ENCODE measurements at regions not wholly inside any gene's neighbourhood (a gene's known extent, or its start where the extent isn't known, plus 50 kb on each side); places are given as distances from the start of the nearest gene placed in this dataset.

- no peak overlapping the region for H3K27ac ChIP-seq (ENCODE audit: insufficient read depth, low read length)
- H4K5ac ChIP-seq (ENCODE audit: low read depth, low read length) = no peak overlapping the region
- no peaks in the 10 kb centered on the region for H3K9me3 ChIP-seq (ENCODE audit: control insufficient read depth, insufficient read depth, low read length)
- no peak overlapping the region for H2AFZ ChIP-seq (replicated peaks; ENCODE audit: low read length, poor library complexity)
- H3K36me3 ChIP-seq (ENCODE audit: control insufficient read depth, insufficient read depth, low read length) = no peaks in the 10 kb centered on the region
- H2BK15ac ChIP-seq (ENCODE audit: low read depth, low read length) = no peak overlapping the region
- no CpG with 5 or more reads among the region's 1 CpG for WGBS, 2 experiments (ENCODE audit: extremely low coverage in 2 of 2, insufficient read length in 1 of 2)
- H2BK20ac ChIP-seq (ENCODE audit: low read depth, low read length) = no peak overlapping the region
- no peak overlapping the region for H2AK5ac ChIP-seq (ENCODE audit: low read depth, low read length)
- no peaks in the 10 kb centered on the region for H4K20me1 ChIP-seq (ENCODE audit: insufficient read depth, low read length)
- H3K4me1 ChIP-seq (ENCODE audit: control insufficient read depth, insufficient read depth, low read length) = no peaks in the 10 kb centered on the region
- ATAC-seq (ENCODE audit: low read depth) (no peak), DNase-seq (no peak)
- H4K91ac ChIP-seq (ENCODE audit: insufficient read depth, low read depth, low read length) = no peak overlapping the region
- H3K9me1 ChIP-seq (ENCODE audit: insufficient read depth, low read length) = no peaks in the 10 kb centered on the region
- TF ChIP-seq USF2 (IDR thresholded peaks at IDR 0.05; ENCODE audit: low read depth, low read length) (no peak), CEBPB (IDR thresholded peaks at IDR 0.05; ENCODE audit: low read depth, low read length) (no peak), MXI1 (IDR thresholded peaks at IDR 0.05; ENCODE audit: borderline replicate concordance, low read depth, low read length) (no peak), FOS (IDR thresholded peaks at IDR 0.05; ENCODE audit: low read depth, low read length) (no peak), POLR2A (IDR thresholded peaks at IDR 0.05; ENCODE audit: low read depth, low read length) (no peak), SMC3 (IDR thresholded peaks at IDR 0.05; ENCODE audit: low read depth, low read length) (no peak), CHD1 (IDR thresholded peaks at IDR 0.05; ENCODE audit: low read depth, low read length) (no peak), MAFK (IDR thresholded peaks at IDR 0.05; ENCODE audit: low read depth, low read length) (no peak), RAD21 (IDR thresholded peaks at IDR 0.05; ENCODE audit: low read length) (no peak), BHLHE40 (IDR thresholded peaks at IDR 0.05; ENCODE audit: low read depth, low read length) (no peak), RFX5 (IDR thresholded peaks at IDR 0.05; ENCODE audit: low read depth, low read length) (no peak), NFE2L2 (IDR thresholded peaks at IDR 0.05; ENCODE audit: low read depth, low read length) (no peak), ELK1 (IDR thresholded peaks at IDR 0.05; ENCODE audit: borderline replicate concordance, low read depth, low read length) (no peak), RCOR1 (IDR thresholded peaks at IDR 0.05; ENCODE audit: insufficient replicate concordance, low read length) (no peak), CTCF (conservative IDR thresholded peaks at IDR 0.05; ENCODE audit: low read depth, low read length) (no peak)
- H3K4ac ChIP-seq (ENCODE audit: low read depth, low read length) = no peak overlapping the region
- no peak overlapping the region for H4K8ac ChIP-seq (ENCODE audit: low read depth in 2 of 2, low read length in 2 of 2)
- intact Hi-C loops (cut with micrococcal nuclease) = no loop called here
- H3K4me3 ChIP-seq (ENCODE audit: insufficient read depth, low read depth, low read length) = no peak overlapping the region
- ChIA-PET CTCF (no interaction called here), POLR2A (ENCODE audit: unreplicated experiment) (no interaction called here)
- H3K18ac ChIP-seq (ENCODE audit: low read depth, low read length) = no peak overlapping the region
- no peak overlapping the region for H2AK9ac ChIP-seq (replicated peaks; ENCODE audit: low read depth, low read length, poor library complexity)
- no peaks in the 10 kb centered on the region for H3K27me3 ChIP-seq (ENCODE audit: control insufficient read depth, insufficient read depth, low read length)
- H3K14ac ChIP-seq (replicated peaks; ENCODE audit: low read depth, low read length) = no peak overlapping the region
- dilution Hi-C loops (cut with HindIII; ENCODE audit: low sequenced_read_pairs, unreplicated experiment) = no loop called here
- H2BK120ac ChIP-seq (ENCODE audit: low read depth, low read length) = no peak overlapping the region
- H2BK5ac ChIP-seq (ENCODE audit: low read depth, low read length, poor library complexity, severe bottlenecking) = no peak overlapping the region
- H3K79me1 ChIP-seq (ENCODE audit: low read depth in 1 of 2, low read length in 2 of 2) = no peaks in the 10 kb centered on the region
- H3K9ac ChIP-seq (ENCODE audit: low read depth, low read length) = no peak overlapping the region
- H3K23ac ChIP-seq (ENCODE audit: low read depth, low read length) = no peak overlapping the region
- BruUV-seq (replicated peaks) = no TSS peak
- in situ Hi-C loops (cut with MboI; ENCODE audit: low sequenced_read_pairs) = no loop called here
- H3K4me2 ChIP-seq (ENCODE audit: low read depth, low read length) = no peak overlapping the region
- H3K56ac ChIP-seq (ENCODE audit: extremely low read depth, insufficient read depth, low read length) = no peak overlapping the region
Observed at GRCh38 chr5:110323357-110323756, 403.1 kb downstream of the TMEM232 start.

Measured in IMR-90 (cell line).